Neural cell (in vitro differentiated cells): ENCODE measurements at regions not wholly inside any gene's neighbourhood (a gene's known extent, or its start where the extent isn't known, plus 50 kb on each side); places are given as distances from the start of the nearest gene placed in this dataset.

Experiments used
- H2AFZ ChIP-seq: fragments of 200-600, 300-800 bp; sonication (generic), shearing (Covaris generic); 2 replicates; pipeline ENCODE4 v1.6.0; 2014; ENCODE audit warnings: low read depth, mild to moderate bottlenecking, antibody characterized with exemption, low read length, moderate library complexity
- H3F3A ChIP-seq: fragments of 200-600 bp; shearing (Covaris generic); 2 replicates; pipeline ENCODE4 v1.6.1; 2016; ENCODE audit warnings: mild to moderate bottlenecking, moderate library complexity, mixed read lengths, antibody characterized with exemption, low read length; ENCODE audit not compliant: insufficient read depth, poor library complexity, severe bottlenecking
- H3K27ac ChIP-seq: fragments of 200-600, 300-800 bp; sonication (generic), shearing (Covaris generic); 2 replicates; pipeline ENCODE4 v1.5.1; 2014; ENCODE audit warnings: mild to moderate bottlenecking, low read length, moderate library complexity
- H3K27me3 ChIP-seq: fragments of 300-800, 200-600 bp; sonication (generic), shearing (Covaris generic); 2 replicates; pipeline ENCODE4 v1.6.0; 2014; ENCODE audit warnings: mild to moderate bottlenecking, low read depth, low read length, moderate library complexity; ENCODE audit not compliant: insufficient read depth
- H3K36me3 ChIP-seq: fragments of 300-800, 200-600 bp; sonication (generic), shearing (Covaris generic); 2 replicates; pipeline ENCODE4 v1.5.1; 2014; ENCODE audit warnings: mild to moderate bottlenecking, antibody characterized with exemption, low read length, moderate library complexity; ENCODE audit not compliant: insufficient read depth
- H3K4me2 ChIP-seq: fragments of 300-800, 200-600 bp; sonication (generic), shearing (Covaris generic); 2 replicates; pipeline ENCODE4 v1.6.0; 2014; ENCODE audit warnings: mild to moderate bottlenecking, low read length
- H3K4me3 ChIP-seq: fragments of 300-800, 200-600 bp; sonication (generic), shearing (Covaris generic); 2 replicates; pipeline ENCODE4 v1.5.1; 2014; ENCODE audit warnings: mild to moderate bottlenecking, low read length, moderate library complexity
- H3K79me2 ChIP-seq: fragments of 200-600 bp; shearing (Covaris generic); replicated peaks from 2 replicates; pipeline ENCODE4 v1.6.0; 2014; ENCODE audit warnings: mild to moderate bottlenecking, low read length, moderate library complexity; ENCODE audit not compliant: insufficient read depth
- H3K9ac ChIP-seq: fragments of 300-800, 200-600 bp; sonication (generic), shearing (Covaris generic); 2 replicates; pipeline ENCODE4 v1.6.1; 2016; ENCODE audit warnings: mild to moderate bottlenecking, low read length, mixed read lengths
- H3K9me2 ChIP-seq: fragments of 200-600 bp; shearing (Covaris generic); 2 replicates; pipeline ENCODE4 v1.6.1; 2016; ENCODE audit warnings: mild to moderate bottlenecking, low read length, mixed read lengths; ENCODE audit not compliant: insufficient read depth
- H3K9me3 ChIP-seq: fragments of 200-600, 300-800 bp; sonication (generic), shearing (Covaris generic); 2 replicates; pipeline ENCODE4 v1.6.1; 2016; ENCODE audit warnings: mild to moderate bottlenecking, mixed run types, low read length, moderate library complexity, mixed read lengths
- H4K20me1 ChIP-seq: fragments of 200-600 bp; shearing (Covaris generic); 2 replicates; pipeline ENCODE4 v1.6.1; 2016; ENCODE audit warnings: mild to moderate bottlenecking, mixed run types; ENCODE audit not compliant: insufficient read depth
- CTCF ChIP-seq: fragments of 450-650 bp; IDR thresholded peaks from 2 replicates; pipeline ENCODE4 v1.5.1; 2014; ENCODE audit warnings: antibody characterized with exemption, mild to moderate bottlenecking, moderate library complexity; ENCODE audit not compliant: poor library complexity, severe bottlenecking
- EP300 ChIP-seq: fragments of 450-650 bp; conservative IDR thresholded peaks from 2 replicates; pipeline ENCODE4 v1.6.1; 2014; ENCODE audit warnings: antibody characterized with exemption, mild to moderate bottlenecking, moderate library complexity; ENCODE audit not compliant: poor library complexity, severe bottlenecking
- EZH2 ChIP-seq: fragments of 200-600, 300-800 bp; shearing (Covaris generic), sonication (generic); IDR thresholded peaks from 2 replicates; pipeline ENCODE4 v1.6.1; 2014; ENCODE audit warnings: antibody characterized with exemption, low read length, borderline replicate concordance, mild to moderate bottlenecking; ENCODE audit not compliant: insufficient read depth, poor library complexity, severe bottlenecking
- MXI1 ChIP-seq: fragments of 450-650 bp; conservative IDR thresholded peaks from 2 replicates; pipeline ENCODE4 v1.6.1; 2014; ENCODE audit warnings: antibody characterized with exemption, mild to moderate bottlenecking; ENCODE audit not compliant: poor library complexity, severe bottlenecking
- POLR2AphosphoS5 ChIP-seq: IDR thresholded peaks from 2 replicates; pipeline ENCODE4 v1.6.1; 2012
- RAD21 ChIP-seq: fragments of 450-650 bp; conservative IDR thresholded peaks from 2 replicates; pipeline ENCODE4 v1.6.1; 2014; ENCODE audit warnings: antibody characterized with exemption, mild to moderate bottlenecking, moderate library complexity
- REST ChIP-seq: IDR thresholded peaks from 2 replicates; pipeline ENCODE4 v1.6.1; 2012; ENCODE audit warnings: borderline replicate concordance
- SMC3 ChIP-seq: fragments of 450-650 bp; conservative IDR thresholded peaks from 2 replicates; pipeline ENCODE4 v1.6.1; 2014; ENCODE audit warnings: antibody characterized with exemption, mild to moderate bottlenecking, moderate library complexity; ENCODE audit not compliant: poor library complexity
- TAF1 ChIP-seq: IDR thresholded peaks from 2 replicates; pipeline ENCODE4 v1.6.1; 2012; ENCODE audit warnings: low read depth

GRCh38 chr6:169843110-169843509 is 91.7 kb downstream of the ERMARD start:
- Histone ChIP-seq H3K9ac (no peak overlapping the region), H3K27me3 (no peaks in the 10 kb centered on the region), H3K79me2 (no peaks in the 10 kb centered on the region), H3K36me3 (no peaks in the 10 kb centered on the region), H3K27ac (no peak overlapping the region), H4K20me1 (no peaks in the 10 kb centered on the region), H3K9me2 (no peaks in the 10 kb centered on the region), H3K4me2 (no peak overlapping the region), H3K9me3 (no peaks in the 10 kb centered on the region), H3F3A (no peaks in the 10 kb centered on the region), H2AFZ (no peak overlapping the region), H3K4me3 (no peak overlapping the region)
- no peak for TF ChIP-seq RAD21
- TF ChIP-seq EP300 = no peak
- no peak for TF ChIP-seq REST
- no peak for TF ChIP-seq CTCF
- no peak for TF ChIP-seq TAF1
- TF ChIP-seq MXI1 = no peak
- TF ChIP-seq EZH2 = no peak
- no peak for TF ChIP-seq SMC3
- TF ChIP-seq POLR2AphosphoS5 = no peak

GRCh38 chr6:169841907-169842606 is 90.6 kb downstream of the ERMARD start:
- no peak overlapping the region for H3K4me3 ChIP-seq
- TF ChIP-seq CTCF = no peak
- no peak for TF ChIP-seq EP300
- TF ChIP-seq POLR2AphosphoS5 = no peak
- no peak for TF ChIP-seq RAD21
- no peak for TF ChIP-seq REST
- TF ChIP-seq TAF1 = no peak
- TF ChIP-seq EZH2 = no peak
- no peak for TF ChIP-seq MXI1
- no peak for TF ChIP-seq SMC3
- H3K9me3 ChIP-seq = no peaks in the 10 kb centered on the region
- H3K4me2 ChIP-seq = no peak overlapping the region
- H4K20me1 ChIP-seq = no peaks in the 10 kb centered on the region
- no peak overlapping the region for H3K27ac ChIP-seq
- no peaks in the 10 kb centered on the region for H3K27me3 ChIP-seq
- H3F3A ChIP-seq = no peaks in the 10 kb centered on the region
- no peaks in the 10 kb centered on the region for H3K36me3 ChIP-seq
- no peak overlapping the region for H3K9ac ChIP-seq
- H3K79me2 ChIP-seq = no peaks in the 10 kb centered on the region
- H3K9me2 ChIP-seq = no peaks in the 10 kb centered on the region
- H2AFZ ChIP-seq = no peak overlapping the region
